ENCODE measurements at regions not wholly inside any gene's neighbourhood (a gene's known extent, or its start where the extent isn't known, plus 50 kb on each side); places are given as distances from the start of the nearest gene placed in this dataset.

- peak; percentile 28 for DNase-seq
Measured at GRCh38 chr5:164048359-164048926, 543.0 kb downstream of the MAT2B start.

- DNase-seq, result peak; percentile 47
Measured at GRCh38 chr5:164051745-164052144, 546.3 kb downstream of the MAT2B start.

GRCh38 chr5:164052536-164053093 lies 547.2 kb downstream of the MAT2B start:
- peak; percentile 44 for DNase-seq

- DNase-seq, result no peak
Measured at GRCh38 chr5:164053123-164053522, 547.7 kb downstream of the MAT2B start.

GRCh38 chr5:164054461-164054860 lies 549.0 kb downstream of the MAT2B start:
- DNase-seq, result peak; percentile 17

- DNase-seq, result no peak
Measured at GRCh38 chr5:164057121-164057520, 551.7 kb downstream of the MAT2B start.

- DNase-seq, result peak; percentile 80
Measured at GRCh38 chr5:164058621-164059020, 553.2 kb downstream of the MAT2B start.

- peak; percentile 12 for DNase-seq
Measured at GRCh38 chr5:164059471-164059870, 554.1 kb downstream of the MAT2B start.

- no peak for DNase-seq
Measured at GRCh38 chr5:164060786-164061355, 555.5 kb downstream of the MAT2B start.

GRCh38 chr5:164062304-164062703 lies 556.9 kb downstream of the MAT2B start:
- no peak for DNase-seq

- DNase-seq, result no peak
Measured at GRCh38 chr5:164065266-164065665, 559.8 kb downstream of the MAT2B start.

GRCh38 chr5:164071671-164072070 lies 566.3 kb downstream of the MAT2B start:
- no peak for DNase-seq

- no peak for DNase-seq
Measured at GRCh38 chr5:164073081-164073480, 567.7 kb downstream of the MAT2B start.

- no peak for DNase-seq
Measured at GRCh38 chr5:164076556-164076955, 571.1 kb downstream of the MAT2B start.

- DNase-seq, result no peak
Measured at GRCh38 chr5:164090358-164090757, 584.9 kb downstream of the MAT2B start.

GRCh38 chr5:164091836-164092235 lies 586.4 kb downstream of the MAT2B start:
- DNase-seq, result no peak

GRCh38 chr5:164094291-164094690 lies 588.9 kb downstream of the MAT2B start:
- no peak for DNase-seq

GRCh38 chr5:164097749-164098148 lies 592.3 kb downstream of the MAT2B start:
- peak; percentile 38 for DNase-seq

GRCh38 chr5:164098531-164098930 lies 593.1 kb downstream of the MAT2B start:
- peak; percentile 28 for DNase-seq

- no peak for DNase-seq
Measured at GRCh38 chr5:164098979-164099378, 593.6 kb downstream of the MAT2B start.

GRCh38 chr5:164115420-164115819 lies 610.0 kb downstream of the MAT2B start:
- no peak for DNase-seq

GRCh38 chr5:164119806-164120447 lies 614.5 kb downstream of the MAT2B start:
- peak; percentile 48 for DNase-seq

GRCh38 chr5:164127527-164127926 lies 622.1 kb downstream of the MAT2B start:
- no peak for DNase-seq

- DNase-seq, result no peak
Measured at GRCh38 chr5:164132358-164132757, 626.9 kb downstream of the MAT2B start.

Data from fibroblast of skin of abdomen (primary cell).